ENCODE measurements at regions not wholly inside any gene's neighbourhood (a gene's known extent, or its start where the extent isn't known, plus 50 kb on each side); places are given as distances from the start of the nearest gene placed in this dataset.

DNA sequence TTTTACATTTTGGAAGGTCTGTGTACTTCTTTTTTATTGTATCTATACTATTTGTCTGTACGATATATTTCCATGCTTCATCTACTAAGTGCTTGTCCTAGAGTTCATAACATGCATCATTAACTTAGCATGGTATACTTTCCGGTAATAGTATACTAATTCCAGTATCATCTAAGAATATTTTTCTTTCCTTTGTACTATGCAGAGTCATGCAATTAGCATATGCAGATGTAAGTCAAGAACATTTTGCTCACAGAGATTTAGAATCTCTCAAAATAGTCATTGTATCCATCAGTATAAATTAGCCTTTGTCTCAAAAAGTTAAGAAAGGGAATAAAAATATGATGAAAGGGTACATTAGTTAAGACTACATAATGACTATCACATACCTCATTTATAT lies 770.4 kb upstream of the GRAMD2B start:
- TF ChIP-seq, protein P1, sequence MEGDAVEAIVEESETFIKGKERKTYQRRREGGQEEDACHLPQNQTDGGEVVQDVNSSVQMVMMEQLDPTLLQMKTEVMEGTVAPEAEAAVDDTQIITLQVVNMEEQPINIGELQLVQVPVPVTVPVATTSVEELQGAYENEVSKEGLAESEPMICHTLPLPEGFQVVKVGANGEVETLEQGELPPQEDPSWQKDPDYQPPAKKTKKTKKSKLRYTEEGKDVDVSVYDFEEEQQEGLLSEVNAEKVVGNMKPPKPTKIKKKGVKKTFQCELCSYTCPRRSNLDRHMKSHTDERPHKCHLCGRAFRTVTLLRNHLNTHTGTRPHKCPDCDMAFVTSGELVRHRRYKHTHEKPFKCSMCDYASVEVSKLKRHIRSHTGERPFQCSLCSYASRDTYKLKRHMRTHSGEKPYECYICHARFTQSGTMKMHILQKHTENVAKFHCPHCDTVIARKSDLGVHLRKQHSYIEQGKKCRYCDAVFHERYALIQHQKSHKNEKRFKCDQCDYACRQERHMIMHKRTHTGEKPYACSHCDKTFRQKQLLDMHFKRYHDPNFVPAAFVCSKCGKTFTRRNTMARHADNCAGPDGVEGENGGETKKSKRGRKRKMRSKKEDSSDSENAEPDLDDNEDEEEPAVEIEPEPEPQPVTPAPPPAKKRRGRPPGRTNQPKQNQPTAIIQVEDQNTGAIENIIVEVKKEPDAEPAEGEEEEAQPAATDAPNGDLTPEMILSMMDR (IDR thresholded peaks at IDR 0.05) = no peak
- no peak for TF ChIP-seq REST (IDR thresholded peaks at IDR 0.05; ENCODE audit: insufficient read depth in 1 of 2, low read depth in 2 of 2, low read length in 1 of 2)
- TF ChIP-seq POLR2AphosphoS5 (IDR thresholded peaks at IDR 0.05; ENCODE audit: low read depth, low read length) = no peak
- no peak for TF ChIP-seq SIN3A (IDR thresholded peaks at IDR 0.05; ENCODE audit: borderline replicate concordance, insufficient read depth, low read depth, low read length)
- no peak for TF ChIP-seq TCF7L2 (IDR thresholded peaks at IDR 0.05; ENCODE audit: low read depth, low read length)
